K562 (cell line): ENCODE measurements at regions not wholly inside any gene's neighbourhood (a gene's known extent, or its start where the extent isn't known, plus 50 kb on each side); places are given as distances from the start of the nearest gene placed in this dataset.

Experiments used
- ATAC-seq: fragments of 200-7000 bp; cut with Tn5 transposase; 3 replicates; pipeline ENCODE4 v1.9.1; 2020; ENCODE audit warnings: moderate library complexity
- BruUV-seq: library from RNA; stranded (reverse); fragments of 400-500 nt; replicated peaks from 2 replicates; lab custom pipeline; 2021; lab: Mats Ljungman, UMichigan
- CTCF ChIA-PET: fragments of 300-600 bp; formaldehyde crosslinking; extraction: SDS; loops from one replicate; lab custom pipeline; 2021; ENCODE audit warnings: low intra/inter-chr PET ratio; lab: Yijun Ruan, JAX
- POLR2A ChIA-PET: fragments of 300-600, 350-650 bp; sonication (Branson Sonifier 250); formaldehyde crosslinking; extraction: SDS; loops from one replicate; lab custom pipeline; 2021; ENCODE audit warnings: antibody characterized with exemption, inconsistent platforms; lab: Yijun Ruan, JAX
- DNase-seq, 4 experiments: peaks; one replicate each; pipeline versions ENCODE4 v3.0.0 to v3.0.0-alpha.2; 2011 to 2018; ENCODE audit warnings: low spot score in 3 of 4, mixed read lengths in 3 of 4; ENCODE audit errors: extremely low read depth in 1 of 4
- FAIRE-seq: peaks from 2 replicates; lab custom pipeline; 2011; peaks lifted over from hg19 to GRCh38; lab: Jason Lieb, UNC
- H2AFZ ChIP-seq: 2 replicates; pipeline ENCODE4 v1.6.0; 2011; ENCODE audit warnings: low read depth, low read length, control low read depth, inconsistent platforms
- H3K27ac ChIP-seq: fragments of 200-600 bp; 3 replicates; pipeline ENCODE4 v1.8.0; 2011; ENCODE audit warnings: low read depth, mild to moderate bottlenecking, control low read depth, inconsistent platforms, low read length, moderate library complexity, mixed read lengths; ENCODE audit errors: extremely low read depth
- H3K27me3 ChIP-seq, 2 experiments: fragments of 300-600 bp in 1 of 2; 2 replicates in 1 of 2; 3 replicates in 1 of 2; pipeline versions ENCODE4 v1.6.0 to v1.8.0; 2011; ENCODE audit warnings: inconsistent platforms in 2 of 2, low read length in 2 of 2, mild to moderate bottlenecking in 1 of 2, mixed read lengths in 1 of 2, moderate library complexity in 1 of 2; ENCODE audit not compliant: control insufficient read depth in 2 of 2, insufficient read depth in 2 of 2
- H3K36me3 ChIP-seq: fragments of 300-600 bp; 3 replicates; pipeline ENCODE4 v1.8.0; 2011; ENCODE audit warnings: mild to moderate bottlenecking, low read length, inconsistent platforms; ENCODE audit not compliant: control insufficient read depth, insufficient read depth
- H3K4me1 ChIP-seq, 2 experiments: fragments of 200-600 bp in 1 of 2; replicated peaks in 1 of 2; 2 replicates in 1 of 2; 3 replicates in 1 of 2; pipeline versions ENCODE4 v1.5.1 to v1.8.0; 2011; ENCODE audit warnings: inconsistent platforms in 2 of 2, low read length in 2 of 2, mild to moderate bottlenecking in 1 of 2, mixed read lengths in 1 of 2, moderate library complexity in 1 of 2; ENCODE audit not compliant: control insufficient read depth in 2 of 2, insufficient read depth in 2 of 2
- H3K4me2 ChIP-seq: 2 replicates; pipeline ENCODE4 v1.6.1; 2011; ENCODE audit warnings: low read length, control low read depth, inconsistent platforms, mixed read lengths; ENCODE audit not compliant: insufficient read depth
- H3K4me3 ChIP-seq: fragments of 200-600 bp; sonication (generic), shearing (Covaris generic); 2 replicates; pipeline ENCODE4 v1.5.1; 2016; ENCODE audit warnings: control low read depth, inconsistent platforms
- H3K79me2 ChIP-seq: fragments of 200-600 bp; 3 replicates; pipeline ENCODE4 v1.8.0; 2011; ENCODE audit warnings: low read length, inconsistent platforms; ENCODE audit not compliant: control insufficient read depth, insufficient read depth
- H3K9ac ChIP-seq, 2 experiments: 2 replicates each; pipeline versions ENCODE4 v1.6.0 to v1.6.1; 2011; ENCODE audit warnings: low read depth in 2 of 2, low read length in 2 of 2, control low read depth in 1 of 2, inconsistent platforms in 1 of 2, mild to moderate bottlenecking in 1 of 2, mixed read lengths in 1 of 2; ENCODE audit not compliant: insufficient read depth in 1 of 2
- H3K9me1 ChIP-seq: one replicate; pipeline ENCODE4 v1.6.0; 2011; ENCODE audit warnings: inconsistent platforms, mild to moderate bottlenecking, low read length, moderate library complexity; ENCODE audit not compliant: control insufficient read depth, insufficient read depth
- H3K9me3 ChIP-seq: replicated peaks from 2 replicates; pipeline ENCODE4 v1.5.1; 2011; ENCODE audit warnings: low read depth, low read length, inconsistent platforms; ENCODE audit not compliant: control insufficient read depth, insufficient read depth
- H4K20me1 ChIP-seq: replicated peaks from 2 replicates; pipeline ENCODE4 v1.6.1; 2011; ENCODE audit warnings: low read length, inconsistent platforms, mixed read lengths; ENCODE audit not compliant: control insufficient read depth, insufficient read depth
- BRD9 ChIP-seq: fragments of 450-650 bp; IDR thresholded peaks from 2 replicates; pipeline ENCODE4 v1.6.1; 2018; ENCODE audit warnings: low read depth; ENCODE audit not compliant: partially characterized antibody
- HDAC6 ChIP-seq: IDR thresholded peaks from 2 replicates; pipeline ENCODE4 v1.6.1; 2012; ENCODE audit warnings: low read depth, mild to moderate bottlenecking, control low read depth, inconsistent platforms, low read length, moderate library complexity
- HES1 ChIP-seq: fragments of 450-650 bp; IDR thresholded peaks from 2 replicates; pipeline ENCODE4 v1.6.1; 2016; ENCODE audit warnings: low read depth, mild to moderate bottlenecking, moderate library complexity
- MEIS2 ChIP-seq: fragments of 450-650 bp; IDR thresholded peaks from 2 replicates; pipeline ENCODE4 v1.6.1; 2014; ENCODE audit warnings: mild to moderate bottlenecking; ENCODE audit not compliant: partially characterized antibody
- MLX ChIP-seq, 2 experiments: fragments of 450-650 bp in 1 of 2; sonication (generic) in 1 of 2; formaldehyde crosslinking; conservative IDR thresholded peaks; 2 replicates each; pipeline versions ENCODE4 v1.4.0 to v1.8.1; 2020 to 2022; ENCODE audit warnings: mild to moderate bottlenecking in 1 of 2, missing genetic modification reagents in 1 of 2
- NFIC ChIP-seq: fragments of 450-650 bp; IDR thresholded peaks from 2 replicates; pipeline ENCODE4 v1.6.1; 2017; ENCODE audit warnings: mild to moderate bottlenecking, inconsistent platforms
- RCOR1 ChIP-seq, 2 experiments: IDR thresholded peaks; 2 replicates each; pipeline ENCODE4 v1.6.1; 2012; ENCODE audit warnings: low read depth in 2 of 2, low read length in 2 of 2, borderline replicate concordance in 1 of 2, improper control_type of control experiment in 1 of 2
- USF1 ChIP-seq: sonication (generic); formaldehyde crosslinking; IDR thresholded peaks from 2 replicates; pipeline ENCODE4 v1.9.0; 2022; ENCODE audit warnings: mild to moderate bottlenecking, missing genetic modification reagents
- ZC3H8 ChIP-seq: fragments of 450-650 bp; IDR thresholded peaks from 2 replicates; pipeline ENCODE4 v1.6.1; 2017
- ZNF184 ChIP-seq: sonication (generic); formaldehyde crosslinking; IDR thresholded peaks from 2 replicates; pipeline ENCODE4 v1.5.0; 2020; ENCODE audit warnings: missing genetic modification reagents
- ZNF253 ChIP-seq: fragments of 250-450 bp; sonication (Bioruptor Pico); conservative IDR thresholded peaks from 2 replicates; pipeline ENCODE4 v1.6.1; 2021; ENCODE audit warnings: mild to moderate bottlenecking
- ZNF57 ChIP-seq: fragments of 450-650 bp; formaldehyde crosslinking; IDR thresholded peaks from 2 replicates; pipeline ENCODE4 v1.4.0; 2020; ENCODE audit warnings: mild to moderate bottlenecking, moderate library complexity
- ZNF766 ChIP-seq: fragments of 200-800 bp; sonication (Bioruptor generic); conservative IDR thresholded peaks from 2 replicates; pipeline ENCODE4 v1.6.1; 2016; ENCODE audit warnings: missing genetic modification characterization, missing compliant biosample characterization
- WGBS: fragments of 100-300 bp; shearing (Covaris generic); methylation state at CpG from one replicate; pipeline ENCODE4 v1.1.6; 2016; ENCODE audit warnings: low coverage, mixed read lengths; ENCODE audit not compliant: insufficient coverage; ENCODE audit errors: missing lambda C conversion rate; 5-methylcytosine and 5-hydroxymethylcytosine counted together
- in situ Hi-C: fragments of 300-500 bp; cut with MboI; formaldehyde crosslinking; loops from 4 replicates; pipeline ENCODE4 v1.15.0; 2018; ENCODE audit warnings: inconsistent platforms, mixed read lengths
- intact Hi-C: fragments of 100-400 bp; cut with micrococcal nuclease; formaldehyde crosslinking; loops from 2 replicates; pipeline ENCODE4 v1.14.2; 2022

GRCh38 chr1:81410941-81411340 lies 389.8 kb upstream of the ADGRL2 start:
- in situ Hi-C loops: no loop called here
- intact Hi-C loops: no loop called here
- no peak overlapping the region for H3K4me2 ChIP-seq

More at GRCh38 chr1:81410941-81411340, 389.8 kb upstream of the ADGRL2 start:
- Histone ChIP-seq H3K4me1 (no peaks in the 10 kb centered on the region), H3K9ac (no peak overlapping the region), H3K9me3 (no peaks in the 10 kb centered on the region; the same call in 1 of the 2 replicates), H3K79me2 (no peaks in the 10 kb centered on the region), H4K20me1 (no peaks in the 10 kb centered on the region), H3K36me3 (no peaks in the 10 kb centered on the region), H3K27ac (no peak overlapping the region), H2AFZ (no peak overlapping the region), H3K9me1 (no peaks in the 10 kb centered on the region), H3K27me3 (no peaks in the 10 kb centered on the region), H3K4me3 (no peak overlapping the region)
- no peak for DNase-seq
- ChIA-PET POLR2A (no interaction called here), CTCF (no interaction called here)
- BruUV-seq: no TSS peak
- ATAC-seq: no peak
- no peak for TF ChIP-seq MEIS2
- no peak for TF ChIP-seq HES1
- no peak for TF ChIP-seq HDAC6
- no peak for TF ChIP-seq ZNF253
- no peak for TF ChIP-seq RCOR1 (IDR thresholded peaks at IDR 0.05; ENCODE audit: borderline replicate concordance in 1 of 2, low read depth in 2 of 2, low read length in 2 of 2)
- TF ChIP-seq MLX (CRISPR knock-in tag; conservative IDR thresholded peaks at IDR 0.05): no peak
- TF ChIP-seq ZNF766 (CRISPR knock-in tag): no peak
- no peak for TF ChIP-seq NFIC
- TF ChIP-seq BRD9: no peak
- no peak for TF ChIP-seq USF1
- no peak for TF ChIP-seq ZC3H8
- no peak for TF ChIP-seq ZNF57 (CRISPR knock-in tag)
- TF ChIP-seq ZNF184: no peak
- WGBS: 5% methylated on average over 3 of the region's 3 CpGs
- FAIRE-seq: no peak
